GM18867 (cell line): ENCODE measurements at regions not wholly inside any gene's neighbourhood (a gene's known extent, or its start where the extent isn't known, plus 50 kb on each side); places are given as distances from the start of the nearest gene placed in this dataset.
"Not testable (repeated sequence)": the region's sequence is repeated elsewhere in the genome, so short reads cannot be mapped to it uniquely, and the experiment has no call there.

ENCODE experiments used
- ATAC-seq: cut with Tn5 transposase; IDR thresholded peaks from one replicate; pipeline ENCODE4 v1.9.1; 2021; ENCODE audit warnings: mild to moderate bottlenecking, moderate library complexity; ENCODE audit not compliant: unreplicated experiment

DNA sequence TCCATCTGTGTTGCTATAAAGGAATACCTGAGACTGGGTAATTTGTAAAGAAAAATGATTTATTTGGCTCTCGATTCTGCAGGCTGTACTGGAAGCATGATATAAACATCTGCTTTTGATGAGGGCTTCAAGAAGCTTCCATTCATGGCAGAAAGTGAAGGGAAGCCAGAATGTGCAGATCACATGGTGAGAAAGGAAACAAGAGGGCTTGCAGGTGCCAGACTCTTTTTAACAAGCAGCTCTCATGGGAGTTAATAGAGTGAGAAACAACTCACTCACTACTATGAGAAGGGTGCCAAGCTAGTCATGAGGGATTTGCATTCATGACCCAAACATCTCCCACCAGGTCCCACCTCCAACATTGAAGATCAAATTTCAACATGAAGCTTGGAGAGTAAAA lies 247.2 kb downstream of the ZIC4 start:
- no peak for ATAC-seq

DNA sequence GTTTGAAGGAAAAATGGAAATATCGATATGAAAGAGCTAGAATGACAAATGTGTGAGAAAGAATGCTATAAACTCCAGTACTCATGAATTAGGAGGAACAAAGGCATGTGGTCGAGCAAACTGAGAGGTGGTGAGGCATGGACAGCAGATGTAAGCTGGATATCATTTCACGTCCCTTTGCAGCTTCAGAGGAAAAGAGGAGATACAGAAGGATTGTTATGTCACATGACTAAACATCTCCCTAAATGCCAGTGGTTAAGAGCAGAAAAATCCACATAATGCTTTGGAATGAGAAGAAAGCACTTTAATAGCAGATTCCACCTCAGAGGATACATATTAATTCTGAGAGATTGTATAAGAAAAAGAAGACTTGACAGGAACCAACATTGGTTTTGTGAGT lies 248.7 kb downstream of the ZIC4 start:
- ATAC-seq = no peak

DNA sequence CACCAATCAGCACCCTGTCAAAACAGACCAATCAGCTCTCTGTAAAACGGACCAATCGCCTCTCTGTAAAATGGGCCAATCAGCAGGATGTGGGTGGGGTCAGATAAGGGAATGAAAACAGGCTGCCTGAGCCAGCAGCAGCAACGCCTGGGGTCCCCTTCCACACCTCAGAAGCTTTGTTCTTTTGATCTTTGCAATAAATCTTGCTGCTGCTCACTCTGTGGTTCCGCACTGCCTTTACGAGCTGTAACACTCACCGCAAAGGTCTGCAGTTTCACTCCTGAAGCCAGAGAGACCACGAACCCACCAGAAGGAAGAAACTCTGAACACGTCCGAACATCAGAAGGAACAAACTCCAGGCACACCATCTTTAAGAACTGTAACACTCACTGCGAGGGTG lies 251.4 kb downstream of the ZIC4 start:
- ATAC-seq = not testable (repeated sequence)

DNA sequence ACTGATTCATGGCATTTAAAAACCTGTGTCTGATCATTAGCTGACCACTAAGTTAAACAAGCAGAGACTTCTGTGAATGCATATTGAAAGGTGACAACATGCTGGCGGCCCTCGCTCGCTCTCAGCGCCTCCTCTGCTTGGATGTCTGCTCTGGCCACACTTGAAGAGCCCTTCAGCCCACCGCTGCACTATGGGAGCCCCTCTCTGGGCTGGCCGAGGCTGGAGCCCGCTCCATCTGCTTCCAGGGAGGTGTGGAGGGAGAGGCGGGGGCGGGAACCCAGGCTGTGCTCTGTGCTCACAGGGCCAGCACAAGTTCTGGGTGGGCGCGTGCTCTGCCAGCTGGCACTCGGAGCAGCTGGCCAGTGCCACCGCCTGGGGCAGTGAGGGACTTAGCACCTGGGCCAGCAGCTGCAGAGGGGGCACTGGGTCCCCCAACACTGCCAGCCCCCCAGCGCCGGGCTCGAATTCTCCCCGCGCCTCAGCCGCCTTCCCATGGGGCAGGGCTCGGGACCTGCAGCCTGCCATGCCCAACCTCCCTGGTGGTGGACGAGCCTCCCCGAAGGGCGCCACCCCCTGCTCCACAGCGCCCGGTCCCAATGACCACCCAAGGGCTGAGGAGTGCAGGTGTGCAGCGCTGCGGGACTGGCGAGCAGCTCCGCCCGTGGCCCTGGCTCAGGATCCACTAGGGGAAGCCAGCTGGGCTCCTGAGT lies 252.4 kb downstream of the ZIC4 start:
- no peak for ATAC-seq

DNA sequence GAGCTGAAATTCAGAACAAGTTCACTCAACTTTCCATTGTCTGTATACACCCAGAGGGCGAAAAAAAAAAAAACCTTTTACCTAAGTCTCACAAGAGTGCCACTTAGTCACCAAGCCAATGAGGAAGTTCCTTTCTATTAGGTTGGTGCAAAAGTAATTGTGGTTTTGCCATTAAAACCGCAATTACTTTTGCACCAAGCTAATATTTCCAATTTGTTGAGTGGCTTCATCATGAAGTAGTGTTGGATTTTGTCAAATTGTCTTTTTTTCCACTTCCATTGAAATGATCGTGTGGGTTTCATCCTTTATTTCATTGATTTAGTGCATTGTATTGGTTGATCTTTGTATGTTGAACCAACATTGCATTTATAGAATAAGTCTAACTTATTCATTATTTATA lies 253.9 kb downstream of the ZIC4 start:
- ATAC-seq = no peak

DNA sequence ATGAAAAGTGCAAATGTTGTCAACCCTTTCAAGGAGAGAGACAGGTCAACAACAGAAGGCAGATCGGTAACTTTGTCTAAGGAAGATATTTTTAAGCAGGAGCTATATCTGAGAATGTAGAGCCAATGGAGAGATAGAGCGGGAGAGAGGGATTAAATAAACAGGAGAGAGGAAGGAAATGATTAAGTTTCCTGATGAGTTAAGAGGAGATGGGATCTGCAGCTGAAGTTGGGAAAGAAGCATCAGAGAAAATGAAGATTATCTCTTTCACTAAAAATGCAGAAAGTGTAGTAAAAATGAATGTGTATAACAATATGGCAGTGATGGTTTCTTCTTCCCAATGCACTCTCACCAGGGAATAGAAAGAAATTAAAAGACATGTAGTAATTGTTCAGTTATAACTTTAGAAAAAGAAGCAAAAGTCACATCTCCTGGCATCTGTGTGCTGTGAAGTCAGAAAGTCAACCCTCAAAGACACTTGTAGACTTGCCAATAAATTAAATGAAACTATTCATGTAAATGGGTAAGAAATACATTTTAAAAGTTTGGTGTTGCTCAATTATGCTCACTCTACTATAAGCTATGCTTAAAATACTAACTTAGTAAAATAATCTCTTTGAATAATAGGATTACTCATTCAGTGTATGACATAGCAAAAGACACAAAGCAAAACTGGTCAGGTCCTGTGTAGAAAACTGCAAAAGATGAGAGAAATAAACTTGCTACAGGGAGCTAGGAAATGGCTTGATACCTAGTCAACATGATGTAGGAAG lies 264.6 kb downstream of the ZIC4 start:
- no peak for ATAC-seq

DNA sequence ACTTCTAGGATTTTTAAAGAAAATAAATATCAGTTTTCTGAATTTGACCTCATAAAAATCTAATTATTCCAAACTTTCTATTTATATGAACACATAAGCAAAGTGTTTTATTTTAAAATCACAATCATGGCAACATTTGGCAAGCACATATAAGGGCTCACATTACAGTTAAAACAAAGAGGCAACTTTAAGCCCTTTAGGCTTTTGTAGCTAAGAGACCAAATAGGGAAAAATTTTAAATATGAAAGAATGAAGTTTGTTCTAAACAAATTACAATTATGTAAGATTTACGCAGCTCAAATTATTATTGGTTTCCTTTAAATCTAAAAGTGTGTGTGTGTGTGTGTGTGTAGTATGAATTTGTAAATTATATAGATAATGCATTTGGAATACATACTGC lies 267.0 kb downstream of the ZIC4 start:
- no peak for ATAC-seq

DNA sequence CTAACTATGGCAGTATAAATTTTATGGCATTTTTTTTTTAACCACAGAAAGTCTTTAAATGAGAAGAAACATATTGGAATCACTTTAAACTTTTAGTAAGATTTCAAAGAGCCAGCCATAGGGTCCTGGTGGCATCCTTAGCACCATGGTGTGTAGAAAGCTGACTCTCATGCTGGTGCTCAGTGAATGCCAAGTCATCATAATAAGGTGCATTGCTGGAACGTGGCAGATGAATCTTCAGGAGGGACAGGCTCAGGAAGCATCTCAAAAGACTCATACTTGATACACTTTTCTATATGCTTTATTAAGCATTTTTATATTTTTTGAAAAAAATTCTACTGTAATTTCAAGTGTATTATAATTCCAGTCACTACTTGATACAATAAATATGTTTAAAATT lies 274.2 kb downstream of the ZIC4 start:
- ATAC-seq = no peak

DNA sequence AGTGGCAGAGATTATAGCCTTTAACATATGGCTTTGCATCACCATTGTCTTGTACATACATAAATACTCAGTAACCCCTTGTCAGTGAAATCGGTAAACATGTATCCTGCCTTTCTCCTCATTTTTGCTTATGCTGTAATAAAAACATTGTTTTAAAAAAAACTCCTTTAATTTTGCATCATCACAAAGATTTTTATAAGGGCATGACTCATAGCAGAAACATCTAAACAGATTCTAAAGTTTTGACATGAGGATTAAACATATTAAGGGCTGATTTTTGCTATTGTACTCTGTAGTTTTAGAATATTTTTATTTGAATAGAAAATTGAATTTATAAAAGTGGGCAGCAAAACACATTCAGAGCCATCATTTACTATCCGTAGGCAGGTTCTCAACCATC lies 275.9 kb downstream of the ZIC4 start:
- no peak for ATAC-seq

DNA sequence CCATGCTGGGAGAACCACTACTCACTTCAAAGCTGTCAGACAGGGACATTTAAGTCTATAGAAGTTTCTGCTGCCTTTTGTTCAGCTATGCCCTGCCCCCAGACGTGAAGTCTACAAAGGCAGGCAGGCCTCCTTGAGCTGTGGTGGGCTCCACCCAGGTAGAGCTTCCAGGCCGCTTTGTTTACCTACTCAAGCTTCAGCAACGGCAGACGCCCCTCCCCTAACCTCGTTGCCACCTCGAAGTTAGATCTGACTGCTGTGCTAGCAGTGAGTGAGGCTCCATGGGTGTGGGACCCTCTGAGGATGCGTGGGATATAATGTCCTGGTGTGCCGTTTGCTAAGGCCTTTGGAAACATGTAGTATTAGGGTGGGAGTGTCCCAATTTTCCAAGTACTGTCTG lies 276.7 kb downstream of the ZIC4 start:
- no peak for ATAC-seq

DNA sequence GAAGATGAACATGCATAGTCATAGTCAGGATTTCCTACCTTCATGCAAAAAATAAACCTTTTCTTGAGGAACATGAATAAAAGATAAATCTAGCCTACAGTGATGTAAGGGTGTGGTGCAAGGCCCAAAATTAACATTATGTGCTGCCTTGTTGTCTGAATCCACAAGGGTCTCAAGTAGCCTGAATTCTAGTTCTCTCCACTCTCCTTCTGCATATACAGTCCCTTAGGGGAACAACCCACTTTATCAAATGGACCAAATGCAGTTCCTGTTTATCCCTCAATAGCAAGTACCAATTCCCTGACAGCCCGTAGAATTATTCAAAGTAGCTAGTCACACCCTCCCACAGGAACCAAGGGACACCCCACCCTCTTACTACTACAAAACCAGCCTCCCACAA lies 284.0 kb downstream of the ZIC4 start:
- no peak for ATAC-seq

DNA sequence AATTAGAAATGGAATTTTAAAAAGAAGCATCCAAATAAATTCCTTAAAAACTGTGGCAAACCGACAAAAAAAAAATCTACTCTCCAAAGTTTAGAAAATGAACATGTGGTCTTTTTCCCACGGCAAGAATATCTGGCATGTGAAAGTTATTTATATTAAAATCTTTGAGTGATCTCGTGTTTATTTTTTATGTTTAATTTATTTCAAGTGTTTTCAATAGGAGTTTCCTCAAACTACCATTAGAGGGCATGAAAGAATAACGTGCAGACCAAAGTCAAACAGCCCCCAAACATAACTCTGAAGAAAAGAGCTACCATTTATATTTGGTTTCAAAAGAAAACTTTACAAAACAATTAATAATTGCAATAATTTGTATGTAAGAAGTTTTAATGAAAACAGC lies 286.4 kb downstream of the ZIC4 start:
- ATAC-seq = no peak

DNA sequence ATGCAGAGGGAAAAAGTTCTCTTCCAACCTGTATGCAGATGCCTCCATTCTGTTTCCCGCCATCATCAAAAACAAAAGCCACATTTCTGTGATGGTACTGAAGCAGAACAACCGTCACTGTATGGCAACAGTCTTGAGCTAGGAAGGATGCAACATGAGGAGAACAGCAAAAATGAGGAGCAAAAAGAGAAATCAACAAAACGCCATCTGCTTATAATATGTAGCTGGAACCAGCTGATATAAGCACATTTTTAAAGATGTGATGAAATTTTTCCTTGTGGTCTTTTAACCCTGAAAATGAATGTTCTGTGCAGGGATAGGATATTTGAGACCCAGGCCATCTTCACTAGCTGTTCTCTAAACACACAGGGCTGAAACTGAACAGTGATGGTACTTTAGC lies 287.0 kb downstream of the ZIC4 start:
- no peak for ATAC-seq

DNA sequence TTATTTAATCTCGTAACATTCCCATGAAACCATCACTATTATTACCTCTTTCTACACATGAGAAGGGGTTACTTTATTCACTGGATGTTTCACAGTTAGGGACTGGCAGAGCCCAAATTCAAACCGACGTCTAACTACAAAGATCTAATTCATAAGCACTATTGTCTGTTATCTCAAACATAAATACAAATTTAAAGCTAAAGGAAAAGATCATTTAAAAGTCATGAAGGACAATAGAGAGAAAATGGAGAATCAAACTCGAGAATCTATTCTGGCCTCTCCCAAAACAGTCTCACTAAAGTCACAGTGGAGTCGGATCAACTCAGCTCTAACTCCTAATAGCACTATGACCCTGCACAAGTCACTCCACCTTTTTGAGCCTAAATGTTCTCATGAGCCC lies 287.7 kb downstream of the ZIC4 start:
- ATAC-seq = no peak

DNA sequence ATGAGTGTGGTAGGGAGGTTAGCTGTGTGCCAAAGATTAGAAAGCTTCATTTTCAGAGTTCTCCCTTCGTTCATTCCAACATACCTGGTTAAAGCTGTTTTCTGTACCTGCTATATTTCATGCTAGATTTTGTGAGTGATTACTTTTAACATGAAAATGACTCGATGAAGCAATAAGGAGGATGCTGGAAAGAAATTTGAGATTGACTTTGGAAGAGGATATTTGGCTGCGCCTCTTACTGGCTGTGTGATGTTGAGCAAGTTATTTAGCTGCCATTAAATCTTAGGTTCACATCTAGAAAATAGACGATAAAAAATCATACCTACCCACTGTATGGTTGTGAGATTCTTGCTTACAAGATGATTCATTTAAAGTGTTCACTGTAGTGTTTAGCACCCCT lies 288.7 kb downstream of the ZIC4 start:
- no peak for ATAC-seq

DNA sequence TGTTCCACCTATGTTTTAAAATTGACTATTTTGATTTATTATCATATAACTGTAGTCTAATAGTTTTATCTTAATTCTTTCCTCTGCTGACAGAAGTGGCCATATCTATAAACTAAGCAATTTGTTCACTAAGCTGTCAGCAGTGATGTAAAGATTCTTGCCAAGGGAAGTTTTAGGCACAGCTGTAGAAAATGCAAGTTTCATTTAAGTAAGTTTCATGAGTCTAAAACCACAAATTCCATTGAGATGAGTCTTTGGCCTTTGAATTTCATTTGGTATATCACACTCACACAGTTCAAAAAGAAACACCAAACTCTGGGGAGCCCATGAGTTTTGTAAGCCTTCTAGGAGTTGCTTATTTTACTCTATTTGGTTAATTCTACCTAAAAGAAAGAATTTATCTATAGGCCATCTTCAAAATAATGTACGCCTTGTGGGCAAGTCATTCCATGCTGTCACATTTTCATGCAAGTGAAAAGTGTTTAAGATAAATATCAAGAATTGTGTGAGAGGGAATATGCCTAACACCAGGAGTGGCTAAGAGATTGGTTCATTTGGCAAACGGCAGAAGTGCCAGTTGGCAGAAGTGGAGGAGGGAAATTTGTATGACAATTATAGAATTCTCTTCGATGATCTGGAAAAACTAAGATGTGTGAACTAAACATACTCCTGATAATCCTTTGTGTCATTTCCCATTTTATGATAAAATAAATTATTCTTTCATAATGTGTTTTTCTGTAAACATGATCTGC lies 292.9 kb downstream of the ZIC4 start:
- ATAC-seq = no peak

DNA sequence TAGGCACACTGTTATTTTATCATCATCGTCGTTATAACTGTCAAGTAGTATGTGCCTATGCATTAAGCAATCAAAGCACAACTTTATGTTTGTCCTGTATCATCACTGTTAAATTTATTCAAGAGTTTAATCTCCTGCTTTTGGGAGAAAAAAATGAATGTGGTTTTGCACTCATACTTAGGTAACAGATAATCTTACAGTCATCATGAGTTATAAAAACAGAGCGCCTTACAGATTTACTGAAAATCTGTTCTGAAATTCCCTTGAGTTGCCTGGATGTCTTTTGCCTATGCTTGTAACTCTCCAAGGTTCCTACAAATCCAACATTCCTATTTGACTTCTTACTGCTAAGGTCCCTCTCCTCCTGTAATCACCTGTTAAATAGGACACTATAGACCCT lies 307.3 kb downstream of the ZIC4 start:
- ATAC-seq = no peak

DNA sequence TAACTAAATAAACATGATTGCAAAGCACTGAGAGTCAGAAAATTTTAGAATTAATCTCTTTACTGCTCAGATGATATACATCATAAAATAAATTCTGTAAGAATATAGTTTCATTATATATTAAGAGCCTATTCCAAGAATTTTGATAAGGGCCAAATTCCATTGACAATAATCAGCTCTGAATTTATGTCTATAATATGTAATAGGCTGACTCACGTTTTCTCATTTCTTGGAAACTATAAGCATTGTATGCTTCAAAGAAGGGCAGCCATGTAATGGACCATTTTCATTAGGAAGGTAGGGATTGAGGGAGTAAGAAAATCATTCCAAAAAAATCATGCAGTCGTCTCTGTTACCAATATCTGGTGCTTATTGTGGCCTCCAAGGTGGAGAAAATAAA lies 315.9 kb downstream of the ZIC4 start:
- ATAC-seq = no peak

DNA sequence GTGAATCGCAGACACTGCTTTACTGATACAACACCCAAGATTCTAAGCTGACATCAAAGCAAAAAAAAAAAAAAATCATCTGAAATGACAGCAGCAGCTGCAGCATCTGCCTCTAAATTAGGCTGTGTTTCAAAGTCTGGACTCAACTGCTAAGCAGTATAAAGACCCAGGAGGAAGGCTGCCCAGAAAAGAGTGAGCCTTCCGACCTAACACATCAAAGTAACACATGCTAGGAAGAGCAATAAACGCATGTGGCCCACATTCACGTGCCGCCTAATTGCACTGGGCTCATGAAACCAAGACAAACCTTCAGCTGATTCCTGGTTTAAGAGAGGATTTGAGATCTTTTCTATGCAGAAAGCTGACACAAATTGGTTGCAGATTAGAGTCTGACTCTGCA lies 317.1 kb downstream of the ZIC4 start:
- no peak for ATAC-seq

DNA sequence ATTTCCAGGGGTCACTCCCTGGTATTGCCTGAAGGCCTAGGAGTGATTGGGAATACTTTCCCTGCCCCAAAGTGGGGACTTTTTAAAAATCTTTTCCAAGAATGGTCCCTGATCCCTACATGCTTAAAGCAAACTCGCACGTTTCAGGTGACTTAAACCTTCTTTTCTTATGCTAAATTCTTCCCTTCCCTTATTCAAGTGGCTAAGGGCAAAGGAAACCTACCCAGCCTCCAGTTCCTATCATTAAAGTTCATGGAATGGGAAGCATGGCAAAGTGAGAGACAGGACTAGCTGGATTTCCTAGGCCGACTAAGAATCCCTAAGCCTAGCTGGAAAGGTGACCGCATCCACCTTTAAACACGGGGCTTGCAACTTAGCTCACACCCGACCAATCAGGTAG lies 346.8 kb downstream of the ZIC4 start:
- not testable (repeated sequence) for ATAC-seq

DNA sequence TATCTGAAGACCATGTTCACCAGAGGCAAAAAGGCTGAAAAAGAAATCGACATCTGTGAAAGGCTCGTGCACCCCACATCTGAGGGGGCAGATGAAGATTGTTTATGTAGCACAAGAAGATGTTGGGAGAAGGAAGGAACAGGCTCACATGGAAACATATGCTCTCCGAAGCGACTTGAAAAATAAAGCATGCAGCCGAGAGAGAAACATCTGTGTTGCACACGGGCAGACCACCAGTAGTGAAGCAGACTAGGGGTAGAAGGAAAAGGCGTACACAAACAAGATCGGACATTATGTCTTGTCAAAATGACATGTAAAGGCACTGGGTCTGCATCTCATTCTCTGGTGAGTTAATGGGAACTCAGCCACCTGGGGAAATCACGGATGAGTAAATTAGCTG lies 356.5 kb downstream of the ZIC4 start:
- no peak for ATAC-seq

DNA sequence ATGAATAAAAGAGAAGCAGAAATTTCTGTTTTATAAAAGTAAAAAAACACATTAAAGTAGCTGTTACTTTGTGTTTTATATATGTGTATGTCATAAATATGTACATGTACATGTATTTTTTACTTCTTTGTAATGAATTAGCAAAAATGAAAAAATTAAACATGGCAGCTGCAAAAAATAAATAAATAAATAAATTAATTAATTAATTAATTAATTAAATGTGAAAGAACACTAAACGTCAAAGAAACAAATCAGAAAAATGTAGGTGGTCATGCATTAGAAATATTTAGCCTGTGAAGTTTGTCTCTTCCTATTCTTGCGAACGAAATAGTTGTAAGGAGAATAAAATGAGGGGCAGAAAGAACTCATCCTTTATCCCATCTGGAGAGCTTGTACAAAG lies 357.0 kb downstream of the ZIC4 start:
- ATAC-seq = no peak
